DOHH2 (cell line): ENCODE measurements at regions not wholly inside any gene's neighbourhood (a gene's known extent, or its start where the extent isn't known, plus 50 kb on each side); places are given as distances from the start of the nearest gene placed in this dataset.

Source experiments
- CTCF ChIP-seq: fragments of 200-600 bp; sonication (generic); IDR thresholded peaks from one replicate; pipeline ENCODE4 v1.5.1; 2014; ENCODE audit warnings: antibody characterized with exemption, mild to moderate bottlenecking, low read depth, low read length; ENCODE audit not compliant: poor library complexity, severe bottlenecking
- EZH2phosphoT487 ChIP-seq: fragments of 200-600 bp; sonication (generic); IDR thresholded peaks from 2 replicates; pipeline ENCODE4 v1.6.1; 2017; ENCODE audit warnings: borderline replicate concordance, mild to moderate bottlenecking, antibody characterized with exemption, low read length, moderate library complexity, mixed read lengths

- no peak for TF ChIP-seq CTCF
- TF ChIP-seq EZH2phosphoT487 = no peak
These were observed 339.2 kb upstream of the NECTIN3 start for GRCh38 chr3:110732420-110732819.
